Endothelial cell of umbilical vein (primary cell): ENCODE measurements at regions not wholly inside any gene's neighbourhood (a gene's known extent, or its start where the extent isn't known, plus 50 kb on each side); places are given as distances from the start of the nearest gene placed in this dataset.

ENCODE experiments used
- CTCF ChIP-seq, 2 donors: IDR thresholded peaks; 1 replicate in 1 of 2; 2 replicates in 1 of 2; pipeline ENCODE4 v1.5.1; 2011; ENCODE audit warnings: low read length in 2 of 2, mild to moderate bottlenecking in 2 of 2, moderate library complexity in 2 of 2, control low read depth in 1 of 2, inconsistent platforms in 1 of 2, low read depth in 1 of 2; ENCODE audit not compliant: insufficient read depth in 1 of 2; ENCODE audit errors: extremely low read depth in 1 of 2
- EZH2 ChIP-seq: IDR thresholded peaks from 2 replicates; pipeline ENCODE4 v1.6.1; 2012; ENCODE audit warnings: borderline replicate concordance, low read depth, mild to moderate bottlenecking, moderate library complexity, low read length, inconsistent platforms; ENCODE audit not compliant: severe bottlenecking
- GATA2 ChIP-seq: IDR thresholded peaks from 2 replicates; pipeline ENCODE4 v1.7.0; 2011; ENCODE audit warnings: low read depth, mild to moderate bottlenecking, moderate library complexity, mixed read lengths, low read length; ENCODE audit not compliant: insufficient read length, insufficient read depth
- JUN ChIP-seq: IDR thresholded peaks from 2 replicates; pipeline ENCODE4 v1.6.1; 2011; ENCODE audit warnings: borderline replicate concordance, low read depth; ENCODE audit not compliant: insufficient read length, insufficient read depth
- MAX ChIP-seq: IDR thresholded peaks from 2 replicates; pipeline ENCODE4 v1.6.1; 2011; ENCODE audit not compliant: insufficient read depth, insufficient read length
- POLR2A ChIP-seq: IDR thresholded peaks from 2 replicates; pipeline ENCODE4 v1.6.1; 2012; ENCODE audit warnings: low read depth, mild to moderate bottlenecking, control low read depth, low read length
- POLR2AphosphoS5 ChIP-seq: IDR thresholded peaks from 2 replicates; pipeline ENCODE4 v1.6.1; 2012; ENCODE audit warnings: low read depth, mild to moderate bottlenecking, control low read depth, low read length, moderate library complexity; ENCODE audit not compliant: insufficient read depth

GRCh38 chr4:164027805-164028204, 533.3 kb downstream of the TMA16 start:
- no peak for TF ChIP-seq JUN
- TF ChIP-seq CTCF (IDR thresholded peaks at IDR 0.05; ENCODE audit: extremely low read depth in 1 of 2, insufficient read depth in 1 of 2, low read depth in 1 of 2, low read length in 2 of 2) = no peak
- no peak for TF ChIP-seq POLR2A
- no peak for TF ChIP-seq POLR2AphosphoS5
- no peak for TF ChIP-seq EZH2
- no peak for TF ChIP-seq MAX
- no peak for TF ChIP-seq GATA2
